ENCODE measurements at regions not wholly inside any gene's neighbourhood (a gene's known extent, or its start where the extent isn't known, plus 50 kb on each side); places are given as distances from the start of the nearest gene placed in this dataset.

- ChIA-PET CTCF (no interaction called here), POLR2A (ENCODE audit: low non-redundant PET) (no interaction called here)
- Histone ChIP-seq H3K4me3 (ENCODE audit: low read depth, low read length, poor library complexity, severe bottlenecking) (no peak overlapping the region), H3K27ac (ENCODE audit: low read depth, low read length, poor library complexity, severe bottlenecking) (no peak overlapping the region), H3K9me3 (ENCODE audit: low read depth, low read length, poor library complexity, severe bottlenecking) (no peaks in the 10 kb centered on the region), H3K36me3 (ENCODE audit: insufficient read depth, low read length, poor library complexity, severe bottlenecking) (no peaks in the 10 kb centered on the region), H3K27me3 (replicated peaks; ENCODE audit: insufficient read depth, low read depth, low read length, poor library complexity) (no peaks in the 10 kb centered on the region), H3K4me1 (ENCODE audit: insufficient read depth, low read length, poor library complexity, severe bottlenecking) (peaks cover 15% of the 10 kb centered on the region)
- TF ChIP-seq EZH2 (IDR thresholded peaks at IDR 0.05; ENCODE audit: borderline replicate concordance, low read depth, low read length, poor library complexity, severe bottlenecking) (no peak), CTCF (conservative IDR thresholded peaks at IDR 0.05; ENCODE audit: low read depth, low read length) (no peak)
- intact Hi-C loops (cut with micrococcal nuclease; ENCODE audit: unreplicated experiment) = no loop called here
- no TSS peak for BruUV-seq (replicated peaks)
- no peak for DNase-seq (ENCODE audit: low spot score)
These were observed 741.4 kb upstream of the LRRTM4 start for GRCh38 chr2:78263571-78263970.

- intact Hi-C loops (cut with micrococcal nuclease; ENCODE audit: unreplicated experiment) = no loop called here
- ChIA-PET POLR2A (ENCODE audit: low non-redundant PET) (no interaction called here), CTCF (no interaction called here)
- Histone ChIP-seq H3K27me3 (replicated peaks; ENCODE audit: insufficient read depth, low read depth, low read length, poor library complexity) (no peaks in the 10 kb centered on the region), H3K27ac (ENCODE audit: low read depth, low read length, poor library complexity, severe bottlenecking) (no peak overlapping the region), H3K4me1 (ENCODE audit: insufficient read depth, low read length, poor library complexity, severe bottlenecking) (peaks cover 14% of the 10 kb centered on the region), H3K9me3 (ENCODE audit: low read depth, low read length, poor library complexity, severe bottlenecking) (no peaks in the 10 kb centered on the region), H3K36me3 (ENCODE audit: insufficient read depth, low read length, poor library complexity, severe bottlenecking) (no peaks in the 10 kb centered on the region), H3K4me3 (ENCODE audit: low read depth, low read length, poor library complexity, severe bottlenecking) (no peak overlapping the region)
- no peak for TF ChIP-seq CTCF (conservative IDR thresholded peaks at IDR 0.05; ENCODE audit: low read depth, low read length)
- no peak for TF ChIP-seq EZH2 (IDR thresholded peaks at IDR 0.05; ENCODE audit: borderline replicate concordance, low read depth, low read length, poor library complexity, severe bottlenecking)
- no peak for DNase-seq (ENCODE audit: low spot score)
- no TSS peak for BruUV-seq (replicated peaks)
These were observed 742.0 kb upstream of the LRRTM4 start for GRCh38 chr2:78264130-78264529.

GRCh38 chr2:78281164-78281563 lies 744.3 kb upstream of the REG3G start:
- Histone ChIP-seq H3K36me3 (ENCODE audit: insufficient read depth, low read length, poor library complexity, severe bottlenecking) (no peaks in the 10 kb centered on the region), H3K27ac (ENCODE audit: low read depth, low read length, poor library complexity, severe bottlenecking) (no peak overlapping the region), H3K9me3 (ENCODE audit: low read depth, low read length, poor library complexity, severe bottlenecking) (no peaks in the 10 kb centered on the region), H3K4me1 (ENCODE audit: insufficient read depth, low read length, poor library complexity, severe bottlenecking) (peaks cover 7% of the 10 kb centered on the region), H3K4me3 (ENCODE audit: low read depth, low read length, poor library complexity, severe bottlenecking) (no peak overlapping the region), H3K27me3 (replicated peaks; ENCODE audit: insufficient read depth, low read depth, low read length, poor library complexity) (no peaks in the 10 kb centered on the region)
- BruUV-seq (replicated peaks) = no TSS peak
- TF ChIP-seq EZH2 (IDR thresholded peaks at IDR 0.05; ENCODE audit: borderline replicate concordance, low read depth, low read length, poor library complexity, severe bottlenecking) = no peak
- no peak for TF ChIP-seq CTCF (conservative IDR thresholded peaks at IDR 0.05; ENCODE audit: low read depth, low read length)
- POLR2A ChIA-PET (ENCODE audit: low non-redundant PET) = no interaction called here
- no peak for DNase-seq (ENCODE audit: low spot score)
- intact Hi-C loops (cut with micrococcal nuclease; ENCODE audit: unreplicated experiment) = no loop called here
- CTCF ChIA-PET = no interaction called here

Measured in A673 (cell line).